ENCODE measurements at regions not wholly inside any gene's neighbourhood (a gene's known extent, or its start where the extent isn't known, plus 50 kb on each side); places are given as distances from the start of the nearest gene placed in this dataset.

- Histone ChIP-seq H3K4me3 (no peak overlapping the region), H3K4me1 (no peaks in the 10 kb centered on the region), H3K27me3 (no peaks in the 10 kb centered on the region), H3K36me3 (no peaks in the 10 kb centered on the region), H3K27ac (no peak overlapping the region), H3K9me3 (no peaks in the 10 kb centered on the region)
- in situ Hi-C loops (cut with MboI; ENCODE audit: low sequenced_read_pairs in 4 of 4) (no loop called here), intact Hi-C loops (cut with DNase I; ENCODE audit: low total_unique reads) (no loop called here)
- ATAC-seq = no peak
- no peak for DNase-seq
- TF ChIP-seq CTCF (IDR thresholded peaks at IDR 0.05 in 4 of 5, conservative IDR thresholded peaks at IDR 0.05 in 1 of 5) (no peak), POLR2A (IDR thresholded peaks at IDR 0.05) (no peak)
These were observed 596.2 kb upstream of the LRRC4C start for GRCh38 chr11:42055606-42056005.

GRCh38 chr11:42058794-42059193 is 599.3 kb upstream of the LRRC4C start:
- ATAC-seq = no peak
- Histone ChIP-seq H3K9me3 (no peaks in the 10 kb centered on the region), H3K27ac (no peak overlapping the region), H3K4me1 (no peaks in the 10 kb centered on the region), H3K27me3 (no peaks in the 10 kb centered on the region), H3K36me3 (no peaks in the 10 kb centered on the region), H3K4me3 (no peak overlapping the region)
- TF ChIP-seq POLR2A (IDR thresholded peaks at IDR 0.05) (no peak), CTCF (IDR thresholded peaks at IDR 0.05 in 4 of 5, conservative IDR thresholded peaks at IDR 0.05 in 1 of 5) (no peak)
- in situ Hi-C loops (cut with MboI; ENCODE audit: low sequenced_read_pairs in 4 of 4) = no loop called here
- intact Hi-C loops (cut with DNase I; ENCODE audit: low total_unique reads) = no loop called here
- DNase-seq = no peak

- no peaks in the 10 kb centered on the region for H3K4me1 ChIP-seq
- TF ChIP-seq POLR2A (IDR thresholded peaks at IDR 0.05) = no peak
- TF ChIP-seq CTCF (IDR thresholded peaks at IDR 0.05 in 4 of 5, conservative IDR thresholded peaks at IDR 0.05 in 1 of 5) = no peak
- no peaks in the 10 kb centered on the region for H3K9me3 ChIP-seq
- ATAC-seq (no peak), DNase-seq (no peak)
- in situ Hi-C loops (cut with MboI; ENCODE audit: low sequenced_read_pairs in 4 of 4) (no loop called here), intact Hi-C loops (cut with DNase I; ENCODE audit: low total_unique reads) (no loop called here)
- H3K36me3 ChIP-seq = no peaks in the 10 kb centered on the region
- no peaks in the 10 kb centered on the region for H3K27me3 ChIP-seq
- H3K27ac ChIP-seq = no peak overlapping the region
- no peak overlapping the region for H3K4me3 ChIP-seq
These were observed 605.7 kb upstream of the LRRC4C start for GRCh38 chr11:42065199-42065598.

- no peak for ATAC-seq
- in situ Hi-C loops (cut with MboI; ENCODE audit: low sequenced_read_pairs in 4 of 4) = no loop called here
- DNase-seq = peak in 1 of 2 donors; percentile 19
- Histone ChIP-seq H3K36me3 (no peaks in the 10 kb centered on the region), H3K4me1 (no peaks in the 10 kb centered on the region), H3K9me3 (no peaks in the 10 kb centered on the region), H3K27ac (no peak overlapping the region), H3K4me3 (no peak overlapping the region), H3K27me3 (no peaks in the 10 kb centered on the region)
- TF ChIP-seq POLR2A (IDR thresholded peaks at IDR 0.05) = no peak
- no peak for TF ChIP-seq CTCF (IDR thresholded peaks at IDR 0.05 in 4 of 5, conservative IDR thresholded peaks at IDR 0.05 in 1 of 5)
- intact Hi-C loops (cut with DNase I; ENCODE audit: low total_unique reads) = no loop called here
These were observed 606.7 kb upstream of the LRRC4C start for GRCh38 chr11:42066113-42066512.

GRCh38 chr11:42074306-42074705 is 614.9 kb upstream of the LRRC4C start:
- intact Hi-C loops (cut with DNase I; ENCODE audit: low total_unique reads) (no loop called here), in situ Hi-C loops (cut with MboI; ENCODE audit: low sequenced_read_pairs in 4 of 4) (no loop called here)
- H3K36me3 ChIP-seq = no peaks in the 10 kb centered on the region
- DNase-seq (no peak), ATAC-seq (no peak)
- no peaks in the 10 kb centered on the region for H3K4me1 ChIP-seq
- no peak for TF ChIP-seq CTCF (IDR thresholded peaks at IDR 0.05 in 4 of 5, conservative IDR thresholded peaks at IDR 0.05 in 1 of 5)
- no peak for TF ChIP-seq POLR2A (IDR thresholded peaks at IDR 0.05)
- H3K9me3 ChIP-seq = no peaks in the 10 kb centered on the region
- H3K27ac ChIP-seq = no peak overlapping the region
- H3K4me3 ChIP-seq = no peak overlapping the region
- no peaks in the 10 kb centered on the region for H3K27me3 ChIP-seq
